GM20000 (cell line): ENCODE measurements at regions not wholly inside any gene's neighbourhood (a gene's known extent, or its start where the extent isn't known, plus 50 kb on each side); places are given as distances from the start of the nearest gene placed in this dataset.

Experiments used
- DNase-seq: peaks from one replicate; pipeline ENCODE4 v3.0.0; 2012; ENCODE audit warnings: low spot score
- CTCF ChIP-seq: IDR thresholded peaks from 2 replicates; pipeline ENCODE4 v1.5.1; 2012; ENCODE audit warnings: mild to moderate bottlenecking, control low read depth; ENCODE audit errors: extremely low read depth, missing control alignments

- no peak for TF ChIP-seq CTCF
- DNase-seq = no peak
These were observed 269.4 kb downstream of the HLX start for GRCh38 chr1:221148660-221149059.

GRCh38 chr1:221149111-221149510, 269.9 kb downstream of the HLX start:
- no peak for TF ChIP-seq CTCF
- no peak for DNase-seq

- no peak for DNase-seq
- TF ChIP-seq CTCF = no peak
These were observed 270.4 kb downstream of the HLX start for GRCh38 chr1:221149555-221150075.

GRCh38 chr1:221150996-221151395, 271.8 kb downstream of the HLX start:
- no peak for DNase-seq
- no peak for TF ChIP-seq CTCF

GRCh38 chr1:221154932-221155331, 275.7 kb downstream of the HLX start:
- no peak for TF ChIP-seq CTCF
- no peak for DNase-seq

- DNase-seq = peak; percentile 17
- TF ChIP-seq CTCF = no peak
These were observed 278.0 kb downstream of the HLX start for GRCh38 chr1:221157026-221157761.

GRCh38 chr1:221159608-221160007, 280.4 kb downstream of the HLX start:
- TF ChIP-seq CTCF = no peak
- DNase-seq = no peak
